ENCODE measurements at regions not wholly inside any gene's neighbourhood (a gene's known extent, or its start where the extent isn't known, plus 50 kb on each side); places are given as distances from the start of the nearest gene placed in this dataset.

GRCh38 chr4:100816436-100817045 lies 298.7 kb upstream of the EMCN start:
- TF ChIP-seq POLR2A (IDR thresholded peaks at IDR 0.05; ENCODE audit: low read depth) (no peak), CTCF (IDR thresholded peaks at IDR 0.05) (no peak), POLR2AphosphoS5 (IDR thresholded peaks at IDR 0.05) (no peak)

All from esophagus muscularis mucosa (tissue), 3 donors.